Activated naive CD8-positive, alpha-beta T cell treated with anti-CD3 and anti-CD28 coated beads, Interleukin-2, amount 10 ng/mL, durations not matched to agents 7 days and 5 days (primary cell): ENCODE measurements at regions not wholly inside any gene's neighbourhood (a gene's known extent, or its start where the extent isn't known, plus 50 kb on each side); places are given as distances from the start of the nearest gene placed in this dataset.

Experiments used
- ATAC-seq: fragments of 150-1000 bp; cut with Tn5 transposase; one replicate; pipeline ENCODE4 v1.10.0; 2021; ENCODE audit warnings: low read depth, moderate library complexity
- POLR2A ChIA-PET: fragments of 350-600 bp; sonication (Branson Sonifier 250); formaldehyde crosslinking; loops from one replicate; lab custom pipeline; 2021; ENCODE audit warnings: antibody characterized with exemption; lab: Charles Lee
- DNase-seq: peaks from one replicate; pipeline ENCODE4 v3.0.0; 2021
- H3K27ac Mint-ChIP-seq: one replicate; pipeline ENCODE4 v1.8.0; 2022; ENCODE audit warnings: mild to moderate bottlenecking, mixed read lengths
- H3K27me3 Mint-ChIP-seq: one replicate; pipeline ENCODE4 v1.8.0; 2022; ENCODE audit warnings: mild to moderate bottlenecking, moderate library complexity, mixed read lengths
- H3K36me3 Mint-ChIP-seq: one replicate; pipeline ENCODE4 v1.8.0; 2021; ENCODE audit warnings: mild to moderate bottlenecking, mixed read lengths
- H3K4me1 Mint-ChIP-seq: one replicate; pipeline ENCODE4 v1.8.0; 2021; ENCODE audit warnings: mixed read lengths
- H3K4me3 Mint-ChIP-seq: one replicate; pipeline ENCODE4 v1.8.0; 2022; ENCODE audit warnings: mild to moderate bottlenecking, moderate library complexity, mixed read lengths
- H3K9me3 Mint-ChIP-seq: one replicate; pipeline ENCODE4 v1.8.0; 2021; ENCODE audit warnings: mixed read lengths

DNA sequence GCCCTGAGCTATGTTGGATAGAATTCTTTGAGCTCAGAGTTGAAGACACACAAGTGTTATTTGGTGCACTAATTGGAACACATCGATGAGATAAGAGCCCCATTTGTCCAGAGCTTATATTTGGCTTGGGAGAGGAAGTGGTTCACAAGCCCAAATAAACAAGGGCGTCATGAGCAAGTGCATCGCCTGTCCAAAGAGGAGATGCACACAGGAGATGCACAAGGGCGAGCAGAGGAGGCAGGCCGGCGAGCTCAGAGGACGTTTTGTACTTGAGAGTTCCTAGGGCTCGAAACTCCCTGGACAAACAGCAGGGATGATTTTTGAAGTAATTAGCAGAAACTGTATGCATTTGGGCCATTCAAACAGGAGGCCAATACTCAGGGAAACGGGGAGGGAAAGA, 212.8 kb upstream of the IRX1 start:
- Mint-ChIP-seq H3K4me3 (no peak overlapping the region), H3K27me3 (no peaks in the 10 kb centered on the region), H3K4me1 (no peaks in the 10 kb centered on the region), H3K36me3 (no peaks in the 10 kb centered on the region), H3K27ac (no peak overlapping the region), H3K9me3 (peaks cover 8% of the 10 kb centered on the region)
- POLR2A ChIA-PET, result no interaction called here
- DNase-seq (no peak), ATAC-seq (no peak)

DNA sequence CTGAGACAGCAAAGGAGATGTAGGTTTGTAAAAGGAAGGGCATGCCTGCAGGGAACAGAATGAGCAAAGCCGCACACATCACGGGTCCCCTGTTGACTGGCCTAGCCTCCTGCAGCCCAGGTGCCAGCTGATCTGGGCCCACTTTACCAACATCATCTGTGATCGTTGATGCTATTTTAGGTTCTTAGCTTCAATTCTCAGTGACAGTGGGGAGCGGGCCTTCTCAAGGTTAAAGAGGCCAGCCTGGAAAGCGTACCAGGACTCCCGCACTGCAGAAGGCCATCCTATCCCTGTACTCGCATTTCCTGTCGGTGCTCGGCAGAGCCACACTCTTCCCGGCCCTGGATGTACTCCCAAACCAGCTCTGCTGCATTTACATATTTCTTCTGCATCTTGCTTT, 213.5 kb upstream of the IRX1 start:
- Mint-ChIP-seq H3K36me3 (no peaks in the 10 kb centered on the region), H3K4me1 (no peaks in the 10 kb centered on the region), H3K27me3 (no peaks in the 10 kb centered on the region), H3K27ac (no peak overlapping the region), H3K4me3 (no peak overlapping the region), H3K9me3 (peaks cover 8% of the 10 kb centered on the region)
- POLR2A ChIA-PET, result no interaction called here
- no peak for DNase-seq
- ATAC-seq, result no peak

- ATAC-seq (no peak), DNase-seq (no peak)
- POLR2A ChIA-PET, result no interaction called here
- H3K36me3 Mint-ChIP-seq, result no peaks in the 10 kb centered on the region
- no peaks in the 10 kb centered on the region for H3K27me3 Mint-ChIP-seq
- H3K27ac Mint-ChIP-seq, result no peak overlapping the region
- no peak overlapping the region for H3K4me3 Mint-ChIP-seq
- H3K9me3 Mint-ChIP-seq, result peaks cover 8% of the 10 kb centered on the region
- H3K4me1 Mint-ChIP-seq, result no peaks in the 10 kb centered on the region
Observed at GRCh38 chr5:3381206-3381825, 214.3 kb upstream of the IRX1 start.

DNA sequence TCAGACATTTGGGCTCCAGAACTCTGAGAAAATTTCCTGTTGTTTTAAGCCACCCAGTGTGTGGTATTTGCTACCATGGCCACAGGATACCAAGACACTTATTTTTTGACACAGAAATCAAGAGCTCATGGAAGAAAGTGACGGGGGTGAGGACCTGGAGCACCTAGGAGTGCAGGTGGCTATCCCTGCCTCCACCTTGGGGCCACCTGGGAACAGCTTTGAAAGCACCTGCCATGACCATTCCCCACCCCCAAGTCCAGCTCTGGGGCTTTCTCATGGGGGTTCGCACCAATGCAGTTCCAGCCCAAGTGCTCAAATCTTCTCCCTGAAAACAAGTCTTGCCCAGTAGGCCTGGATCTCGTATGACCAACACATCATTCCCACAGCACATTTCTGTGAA, 214.9 kb upstream of the IRX1 start:
- no peaks in the 10 kb centered on the region for H3K27me3 Mint-ChIP-seq
- H3K4me3 Mint-ChIP-seq, result no peak overlapping the region
- peaks cover 8% of the 10 kb centered on the region for H3K9me3 Mint-ChIP-seq
- H3K36me3 Mint-ChIP-seq, result no peaks in the 10 kb centered on the region
- POLR2A ChIA-PET, result no interaction called here
- H3K4me1 Mint-ChIP-seq, result no peaks in the 10 kb centered on the region
- no peak overlapping the region for H3K27ac Mint-ChIP-seq
- DNase-seq (no peak), ATAC-seq (no peak)

DNA sequence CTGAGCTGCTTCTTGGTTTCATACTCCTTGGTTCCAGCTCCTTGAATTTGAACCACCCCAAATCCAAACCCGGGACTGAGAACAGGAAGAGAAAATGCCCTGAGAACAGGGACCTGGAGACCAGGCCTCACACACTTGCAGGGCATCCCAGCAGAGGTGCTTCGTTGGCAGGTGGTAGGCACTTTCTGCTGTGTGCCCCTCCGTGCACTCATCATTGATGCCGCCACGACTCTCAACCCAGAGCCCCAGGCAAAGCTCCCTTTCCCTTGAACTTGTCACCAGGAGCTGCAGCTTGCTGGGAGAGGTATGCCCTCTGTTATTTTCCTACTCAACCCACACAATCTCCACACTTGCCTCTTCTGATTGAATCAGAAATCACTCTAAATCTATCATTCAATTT, 217.8 kb upstream of the IRX1 start:
- no peaks in the 10 kb centered on the region for H3K27me3 Mint-ChIP-seq
- no peak for DNase-seq
- no peaks in the 10 kb centered on the region for H3K4me1 Mint-ChIP-seq
- H3K4me3 Mint-ChIP-seq, result no peak overlapping the region
- H3K27ac Mint-ChIP-seq, result no peak overlapping the region
- POLR2A ChIA-PET, result no interaction called here
- peaks cover 7% of the 10 kb centered on the region for H3K9me3 Mint-ChIP-seq
- no peak for ATAC-seq
- no peaks in the 10 kb centered on the region for H3K36me3 Mint-ChIP-seq

DNA sequence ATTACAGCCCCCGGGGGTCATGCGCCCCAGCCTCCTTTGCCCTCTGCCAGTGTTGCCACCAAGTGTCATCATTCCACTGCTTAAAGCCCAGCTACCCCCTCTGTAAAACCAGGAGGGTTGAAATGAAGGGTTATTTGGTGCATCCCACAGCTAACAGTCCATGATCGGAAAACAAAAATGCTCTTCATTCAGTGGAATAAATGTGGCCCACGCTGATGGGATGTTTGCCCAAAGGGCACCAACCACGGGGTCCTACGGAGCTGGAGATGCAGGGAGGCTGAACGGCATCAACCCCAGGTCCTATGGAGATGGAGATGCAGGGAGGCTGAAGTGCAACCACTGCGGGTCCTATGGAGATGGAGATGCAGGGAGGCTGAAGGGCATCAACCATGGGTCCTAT, 218.5 kb upstream of the IRX1 start:
- Mint-ChIP-seq H3K4me3 (no peak overlapping the region), H3K36me3 (no peaks in the 10 kb centered on the region), H3K9me3 (peaks cover 3% of the 10 kb centered on the region), H3K27me3 (no peaks in the 10 kb centered on the region), H3K4me1 (no peaks in the 10 kb centered on the region), H3K27ac (no peak overlapping the region)
- DNase-seq, result no peak
- POLR2A ChIA-PET, result no interaction called here
- no peak for ATAC-seq

DNA sequence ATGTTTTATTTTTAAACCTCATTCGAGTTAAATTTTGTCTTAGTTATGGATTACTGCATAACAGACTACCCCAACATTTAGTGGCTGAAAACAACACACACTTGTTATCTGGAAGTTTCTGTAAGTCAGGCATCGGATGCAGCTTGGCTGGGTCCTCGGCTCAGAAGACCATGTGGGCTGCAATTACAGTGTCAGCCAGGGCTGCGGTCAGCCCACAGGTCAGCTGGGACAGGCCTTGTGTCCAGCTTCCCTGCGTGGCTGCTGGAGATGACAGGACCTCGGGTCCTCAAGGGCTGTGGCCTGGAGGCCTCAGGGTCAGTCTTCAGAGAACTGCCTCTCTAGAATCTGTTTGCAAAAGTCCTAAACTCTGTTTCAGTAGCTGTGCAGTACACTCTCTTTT, 219.0 kb upstream of the IRX1 start:
- H3K36me3 Mint-ChIP-seq, result no peaks in the 10 kb centered on the region
- H3K27me3 Mint-ChIP-seq, result no peaks in the 10 kb centered on the region
- POLR2A ChIA-PET, result no interaction called here
- H3K4me3 Mint-ChIP-seq, result no peak overlapping the region
- H3K9me3 Mint-ChIP-seq, result peaks cover 3% of the 10 kb centered on the region
- H3K4me1 Mint-ChIP-seq, result no peaks in the 10 kb centered on the region
- ATAC-seq (no peak), DNase-seq (no peak)
- H3K27ac Mint-ChIP-seq, result no peak overlapping the region

DNA sequence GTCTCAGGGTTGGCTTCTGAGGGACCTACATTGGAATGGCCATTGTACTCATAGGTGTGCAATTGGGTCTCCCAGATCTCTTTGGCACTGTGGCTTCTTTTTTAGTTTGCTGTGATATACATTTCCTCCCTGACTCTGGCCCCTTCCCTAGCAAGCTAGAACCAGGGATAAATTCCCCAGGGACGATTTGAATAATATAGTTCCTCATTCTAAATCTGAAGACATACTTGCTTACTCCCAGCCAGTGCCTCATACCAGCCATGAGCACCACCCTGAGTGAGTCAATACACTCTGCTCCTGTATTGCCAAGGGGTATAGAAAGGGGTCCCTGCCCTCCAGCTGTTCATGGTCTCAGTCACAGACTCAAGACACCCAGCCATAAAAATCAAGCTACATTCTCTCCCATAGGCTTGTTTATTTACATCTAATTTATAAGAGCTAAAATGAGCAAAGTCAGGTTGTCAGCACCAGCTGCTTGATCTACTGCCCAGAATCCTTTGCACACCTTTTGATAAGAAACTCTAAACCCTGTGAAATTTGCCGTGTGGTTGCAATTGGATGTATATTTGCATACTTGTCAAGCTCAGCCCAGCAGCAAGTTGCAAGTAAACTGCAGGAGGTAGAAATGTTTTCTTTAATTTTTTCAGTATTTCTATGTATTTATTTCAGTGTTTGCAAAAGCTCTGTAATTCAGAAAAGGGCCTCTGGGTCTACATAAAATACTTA, 219.9 kb upstream of the IRX1 start:
- POLR2A ChIA-PET, result no interaction called here
- Mint-ChIP-seq H3K36me3 (no peaks in the 10 kb centered on the region), H3K27me3 (no peaks in the 10 kb centered on the region), H3K27ac (no peak overlapping the region), H3K9me3 (peaks cover 3% of the 10 kb centered on the region), H3K4me1 (no peaks in the 10 kb centered on the region), H3K4me3 (no peak overlapping the region)
- DNase-seq, result no peak
- no peak for ATAC-seq

- Mint-ChIP-seq H3K9me3 (peaks cover 4% of the 10 kb centered on the region), H3K4me1 (no peaks in the 10 kb centered on the region), H3K27ac (no peak overlapping the region), H3K4me3 (no peak overlapping the region), H3K27me3 (no peaks in the 10 kb centered on the region), H3K36me3 (no peaks in the 10 kb centered on the region)
- ATAC-seq (no peak), DNase-seq (no peak)
- POLR2A ChIA-PET, result no interaction called here
Observed at GRCh38 chr5:3373391-3373790, 222.2 kb upstream of the IRX1 start.

- Mint-ChIP-seq H3K9me3 (peaks cover 4% of the 10 kb centered on the region), H3K36me3 (no peaks in the 10 kb centered on the region), H3K27me3 (no peaks in the 10 kb centered on the region), H3K27ac (no peak overlapping the region), H3K4me3 (no peak overlapping the region), H3K4me1 (no peaks in the 10 kb centered on the region)
- POLR2A ChIA-PET, result no interaction called here
- DNase-seq (no peak), ATAC-seq (no peak)
Observed at GRCh38 chr5:3372289-3372688, 223.3 kb upstream of the IRX1 start.

GRCh38 chr5:3365501-3366215, 230.0 kb upstream of the IRX1 start:
- Mint-ChIP-seq H3K4me3 (no peak overlapping the region), H3K9me3 (peaks cover 3% of the 10 kb centered on the region), H3K4me1 (no peaks in the 10 kb centered on the region), H3K27ac (no peak overlapping the region), H3K27me3 (no peaks in the 10 kb centered on the region), H3K36me3 (no peaks in the 10 kb centered on the region)
- POLR2A ChIA-PET, result no interaction called here
- DNase-seq (no peak), ATAC-seq (no peak)

DNA sequence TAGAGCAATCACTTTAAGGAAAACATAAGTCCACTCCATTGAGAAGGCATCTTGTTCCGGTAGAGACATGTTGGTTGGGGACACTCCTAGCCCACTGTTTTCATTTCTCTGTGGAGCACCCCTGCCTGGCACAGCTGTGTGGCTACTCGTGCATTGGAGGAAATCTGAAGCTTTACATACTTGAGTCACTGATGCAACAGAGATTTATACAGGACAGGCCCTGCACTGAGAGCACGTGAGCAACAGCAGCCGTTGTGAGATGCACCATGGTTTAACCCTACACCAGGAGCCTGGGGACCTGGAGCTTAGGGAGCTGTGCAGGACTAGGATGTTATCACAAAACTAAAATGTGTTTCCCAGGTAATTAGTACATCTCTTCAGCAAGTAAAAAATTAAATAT, 230.7 kb upstream of the IRX1 start:
- Mint-ChIP-seq H3K27ac (no peak overlapping the region), H3K9me3 (peaks cover 4% of the 10 kb centered on the region), H3K4me1 (no peaks in the 10 kb centered on the region), H3K36me3 (no peaks in the 10 kb centered on the region), H3K4me3 (no peak overlapping the region), H3K27me3 (no peaks in the 10 kb centered on the region)
- ATAC-seq (no peak), DNase-seq (no peak)
- POLR2A ChIA-PET, result no interaction called here

- H3K9me3 Mint-ChIP-seq, result peaks cover 3% of the 10 kb centered on the region
- no peak overlapping the region for H3K4me3 Mint-ChIP-seq
- POLR2A ChIA-PET, result no interaction called here
- no peaks in the 10 kb centered on the region for H3K4me1 Mint-ChIP-seq
- no peak overlapping the region for H3K27ac Mint-ChIP-seq
- H3K36me3 Mint-ChIP-seq, result no peaks in the 10 kb centered on the region
- DNase-seq, result no peak
- ATAC-seq, result no peak
- H3K27me3 Mint-ChIP-seq, result no peaks in the 10 kb centered on the region
Observed at GRCh38 chr5:3364433-3364832, 231.2 kb upstream of the IRX1 start.

DNA sequence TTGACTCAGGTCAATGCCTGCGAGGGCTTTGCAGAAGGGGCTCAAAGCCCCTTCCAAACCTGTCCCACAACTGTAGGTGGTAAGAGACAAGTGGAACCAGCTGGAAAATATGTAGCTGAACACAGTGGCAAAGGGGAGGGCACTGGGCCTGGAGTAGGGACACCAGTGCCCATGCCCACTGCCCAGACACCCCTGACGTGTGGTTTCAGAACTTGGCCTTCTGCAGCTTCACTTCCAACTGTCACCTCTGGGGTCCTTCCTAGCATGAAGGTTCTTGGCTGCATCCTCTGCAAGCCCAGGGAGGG, 233.1 kb upstream of the IRX1 start:
- no peaks in the 10 kb centered on the region for H3K27me3 Mint-ChIP-seq
- peaks cover 3% of the 10 kb centered on the region for H3K9me3 Mint-ChIP-seq
- H3K36me3 Mint-ChIP-seq, result no peaks in the 10 kb centered on the region
- DNase-seq, result no peak
- no peaks in the 10 kb centered on the region for H3K4me1 Mint-ChIP-seq
- H3K27ac Mint-ChIP-seq, result no peak overlapping the region
- no peak overlapping the region for H3K4me3 Mint-ChIP-seq
- no peak for ATAC-seq
- POLR2A ChIA-PET, result no interaction called here
